ENCODE measurements at regions not wholly inside any gene's neighbourhood (a gene's known extent, or its start where the extent isn't known, plus 50 kb on each side); places are given as distances from the start of the nearest gene placed in this dataset.
"Not testable (repeated sequence)": the region's sequence is repeated elsewhere in the genome, so short reads cannot be mapped to it uniquely, and the experiment has no call there.

DNA sequence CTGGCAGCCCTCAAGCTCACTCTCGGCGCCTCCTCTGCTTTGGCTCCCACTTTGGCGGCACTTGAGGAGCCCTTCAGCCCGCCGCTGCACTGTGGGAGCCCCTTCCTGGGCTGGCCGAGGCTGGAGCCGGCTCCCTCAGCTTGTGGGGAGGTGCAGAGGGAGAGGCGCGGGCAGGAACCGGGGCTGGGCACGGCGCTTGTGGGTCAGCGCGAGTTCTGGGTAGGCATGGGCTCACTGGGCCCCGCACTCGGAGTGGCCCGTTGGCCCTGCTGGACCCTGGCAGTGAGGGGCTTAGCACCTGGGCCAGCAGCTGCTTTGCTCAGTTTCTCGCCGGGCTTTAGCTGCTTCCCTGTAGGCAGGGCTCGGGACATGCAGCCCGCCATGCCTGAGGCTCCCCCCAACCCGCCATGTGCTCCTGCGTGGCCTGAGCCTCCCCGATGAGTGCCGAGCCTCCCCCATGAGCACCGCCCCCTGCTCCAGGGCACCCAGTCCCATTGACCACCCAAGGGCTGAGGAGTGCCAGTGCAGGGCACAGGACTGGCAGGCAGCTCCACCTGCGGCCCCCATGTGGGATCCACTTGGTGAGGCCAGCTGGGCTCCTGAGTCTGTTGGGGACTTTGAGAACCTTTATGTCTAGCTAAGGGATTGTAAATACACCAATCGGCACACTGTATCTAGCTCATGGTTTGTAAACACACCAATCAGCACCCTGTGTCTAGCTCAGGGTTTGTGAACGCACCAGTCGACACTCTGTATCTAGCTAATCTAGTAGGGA, 101.5 kb upstream of the DRD5 start:
- POLR2A ChIA-PET, result no interaction called here
- Histone ChIP-seq H3K4me3 (ENCODE audit: control extremely low read depth in 1 of 5, extremely low read depth in 1 of 5, insufficient read depth in 1 of 5, low read depth in 2 of 5, low read length in 4 of 5) (no peak overlapping the region), H4K20me1 (ENCODE audit: control insufficient read depth, insufficient read depth, low read length, poor library complexity, severe bottlenecking) (no peaks in the 10 kb centered on the region), H3K4me1 (ENCODE audit: control insufficient read depth in 2 of 2, insufficient read depth in 2 of 2, low read length in 2 of 2) (no peaks in the 10 kb centered on the region), H3K36me3 (replicated peaks in 1 of 2; ENCODE audit: control extremely low read depth in 1 of 2, control insufficient read depth in 1 of 2, extremely low read depth in 1 of 2, insufficient read depth in 2 of 2, low read length in 1 of 2) (no peaks in the 10 kb centered on the region), H3K4me2 (replicated peaks; ENCODE audit: low read depth, low read length, poor library complexity, severe bottlenecking) (no peak overlapping the region), H3K9ac (ENCODE audit: low read length) (no peak overlapping the region), H3K27me3 (replicated peaks in 1 of 4; ENCODE audit: control extremely low read depth in 1 of 4, control insufficient read depth in 3 of 4, insufficient read depth in 4 of 4, low read length in 3 of 4) (no peaks in the 10 kb centered on the region), H3K9me3 (ENCODE audit: control extremely low read depth in 1 of 3, control insufficient read depth in 2 of 3, insufficient read depth in 1 of 3, low read length in 2 of 3) (peaks cover 0 to 4% (median 0%) of the 10 kb centered on the region in 3 donors), H3K79me2 (ENCODE audit: control insufficient read depth, insufficient read depth, low read length) (no peaks in the 10 kb centered on the region), H3K27ac (ENCODE audit: low read length in 2 of 2) (no peak overlapping the region), H2AFZ (ENCODE audit: insufficient read depth, low read depth, low read length, poor library complexity, severe bottlenecking) (no peak overlapping the region)
- 94% methylated on average over 26 of the region's 30 CpGs for WGBS (ENCODE audit: insufficient coverage)
- ATAC-seq (ENCODE audit: low read depth) (no peak), DNase-seq (no peak)
- Mint-ChIP-seq H3K27ac (no peak overlapping the region), H3K9me3 (ENCODE audit: insufficient read depth) (no peaks in the 10 kb centered on the region), H3K4me3 (no peak overlapping the region), H3K27me3 (peaks cover 4% of the 10 kb centered on the region), H3K4me1 (no peaks in the 10 kb centered on the region)
- TF ChIP-seq, protein P1, sequence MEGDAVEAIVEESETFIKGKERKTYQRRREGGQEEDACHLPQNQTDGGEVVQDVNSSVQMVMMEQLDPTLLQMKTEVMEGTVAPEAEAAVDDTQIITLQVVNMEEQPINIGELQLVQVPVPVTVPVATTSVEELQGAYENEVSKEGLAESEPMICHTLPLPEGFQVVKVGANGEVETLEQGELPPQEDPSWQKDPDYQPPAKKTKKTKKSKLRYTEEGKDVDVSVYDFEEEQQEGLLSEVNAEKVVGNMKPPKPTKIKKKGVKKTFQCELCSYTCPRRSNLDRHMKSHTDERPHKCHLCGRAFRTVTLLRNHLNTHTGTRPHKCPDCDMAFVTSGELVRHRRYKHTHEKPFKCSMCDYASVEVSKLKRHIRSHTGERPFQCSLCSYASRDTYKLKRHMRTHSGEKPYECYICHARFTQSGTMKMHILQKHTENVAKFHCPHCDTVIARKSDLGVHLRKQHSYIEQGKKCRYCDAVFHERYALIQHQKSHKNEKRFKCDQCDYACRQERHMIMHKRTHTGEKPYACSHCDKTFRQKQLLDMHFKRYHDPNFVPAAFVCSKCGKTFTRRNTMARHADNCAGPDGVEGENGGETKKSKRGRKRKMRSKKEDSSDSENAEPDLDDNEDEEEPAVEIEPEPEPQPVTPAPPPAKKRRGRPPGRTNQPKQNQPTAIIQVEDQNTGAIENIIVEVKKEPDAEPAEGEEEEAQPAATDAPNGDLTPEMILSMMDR (IDR thresholded peaks at IDR 0.05), result no peak
- no peak for TF ChIP-seq EZH2 (IDR thresholded peaks at IDR 0.05; ENCODE audit: borderline replicate concordance, insufficient read depth, low read depth, low read length, poor library complexity, severe bottlenecking)
- intact Hi-C loops (cut with micrococcal nuclease), result no loop called here
- CTCF ChIA-PET, result no interaction called here

DNA sequence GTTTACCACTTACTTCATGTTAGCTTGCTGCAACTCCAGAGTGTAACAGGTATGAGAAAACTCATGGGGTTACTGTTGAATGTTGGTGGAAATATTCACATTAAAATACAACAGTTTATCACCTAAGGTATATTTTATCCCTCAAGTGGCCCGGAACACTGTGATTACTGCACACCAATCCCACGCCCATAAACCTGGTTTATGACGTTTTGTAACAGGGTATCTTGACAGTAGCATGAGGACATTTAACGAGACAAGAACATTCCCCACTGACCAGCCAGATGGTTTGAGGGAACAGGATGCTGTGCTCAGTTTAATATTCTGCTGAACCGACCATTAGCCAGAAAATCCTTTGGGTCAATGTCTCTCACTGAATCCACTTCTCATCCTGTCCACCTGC, 98.3 kb upstream of the DRD5 start:
- POLR2A ChIA-PET; H3K27ac Mint-ChIP-seq; H3K9me3 Mint-ChIP-seq (ENCODE audit: insufficient read depth); H3K9ac ChIP-seq (ENCODE audit: low read length); H3K9me3 ChIP-seq (ENCODE audit: control extremely low read depth in 1 of 3, control insufficient read depth in 2 of 3, insufficient read depth in 1 of 3, low read length in 2 of 3); H4K20me1 ChIP-seq (ENCODE audit: control insufficient read depth, insufficient read depth, low read length, poor library complexity, severe bottlenecking); H3K27me3 ChIP-seq (replicated peaks in 1 of 4; ENCODE audit: control extremely low read depth in 1 of 4, control insufficient read depth in 3 of 4, insufficient read depth in 4 of 4, low read length in 3 of 4); H3K4me1 Mint-ChIP-seq; H3K4me3 ChIP-seq (ENCODE audit: control extremely low read depth in 1 of 5, extremely low read depth in 1 of 5, insufficient read depth in 1 of 5, low read depth in 2 of 5, low read length in 4 of 5); H3K4me2 ChIP-seq (replicated peaks; ENCODE audit: low read depth, low read length, poor library complexity, severe bottlenecking); intact Hi-C loops (cut with micrococcal nuclease); CTCF ChIA-PET; H3K79me2 ChIP-seq (ENCODE audit: control insufficient read depth, insufficient read depth, low read length); H3K4me1 ChIP-seq (ENCODE audit: control insufficient read depth in 2 of 2, insufficient read depth in 2 of 2, low read length in 2 of 2); DNase-seq; H3K4me3 Mint-ChIP-seq; ATAC-seq (ENCODE audit: low read depth); H2AFZ ChIP-seq (ENCODE audit: insufficient read depth, low read depth, low read length, poor library complexity, severe bottlenecking); H3K36me3 ChIP-seq (replicated peaks in 1 of 2; ENCODE audit: control extremely low read depth in 1 of 2, control insufficient read depth in 1 of 2, extremely low read depth in 1 of 2, insufficient read depth in 2 of 2, low read length in 1 of 2); H3K27me3 Mint-ChIP-seq; H3K27ac ChIP-seq (ENCODE audit: low read length in 2 of 2): not testable (repeated sequence)
- 87% methylated on average over 4 of the region's 5 CpGs for WGBS (ENCODE audit: insufficient coverage)

DNA sequence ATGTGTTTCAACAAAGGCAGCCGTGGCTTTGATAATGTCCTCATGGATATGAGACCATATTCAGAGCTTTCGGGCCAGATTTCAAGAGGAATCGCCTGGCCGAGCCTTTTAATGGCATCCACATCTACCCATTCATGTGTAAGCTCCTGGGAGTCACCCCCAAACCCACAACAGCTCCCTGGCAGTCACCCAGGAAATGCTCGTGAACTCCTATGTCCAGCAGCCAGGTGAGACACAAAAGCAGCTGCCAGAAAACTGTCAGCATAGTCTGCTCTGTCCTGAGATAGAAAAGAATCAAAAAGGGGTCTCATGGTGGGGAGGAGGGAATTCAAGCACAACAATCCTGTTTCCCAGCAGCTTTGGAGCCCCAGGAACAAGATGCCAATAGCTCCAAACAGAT, 96.4 kb upstream of the DRD5 start:
- H3K9me3 ChIP-seq (ENCODE audit: control extremely low read depth in 1 of 3, control insufficient read depth in 2 of 3, insufficient read depth in 1 of 3, low read length in 2 of 3); H4K20me1 ChIP-seq (ENCODE audit: control insufficient read depth, insufficient read depth, low read length, poor library complexity, severe bottlenecking); H3K4me1 Mint-ChIP-seq; POLR2A ChIA-PET; H3K9ac ChIP-seq (ENCODE audit: low read length); H3K79me2 ChIP-seq (ENCODE audit: control insufficient read depth, insufficient read depth, low read length); ATAC-seq (ENCODE audit: low read depth); H3K4me3 ChIP-seq (ENCODE audit: control extremely low read depth in 1 of 5, extremely low read depth in 1 of 5, insufficient read depth in 1 of 5, low read depth in 2 of 5, low read length in 4 of 5); H3K27ac Mint-ChIP-seq; H3K9me3 Mint-ChIP-seq (ENCODE audit: insufficient read depth); H2AFZ ChIP-seq (ENCODE audit: insufficient read depth, low read depth, low read length, poor library complexity, severe bottlenecking); DNase-seq; H3K4me1 ChIP-seq (ENCODE audit: control insufficient read depth in 2 of 2, insufficient read depth in 2 of 2, low read length in 2 of 2); intact Hi-C loops (cut with micrococcal nuclease); CTCF ChIA-PET; H3K4me2 ChIP-seq (replicated peaks; ENCODE audit: low read depth, low read length, poor library complexity, severe bottlenecking); H3K27me3 ChIP-seq (replicated peaks in 1 of 4; ENCODE audit: control extremely low read depth in 1 of 4, control insufficient read depth in 3 of 4, insufficient read depth in 4 of 4, low read length in 3 of 4); H3K36me3 ChIP-seq (replicated peaks in 1 of 2; ENCODE audit: control extremely low read depth in 1 of 2, control insufficient read depth in 1 of 2, extremely low read depth in 1 of 2, insufficient read depth in 2 of 2, low read length in 1 of 2); H3K4me3 Mint-ChIP-seq; H3K27me3 Mint-ChIP-seq; H3K27ac ChIP-seq (ENCODE audit: low read length in 2 of 2): not testable (repeated sequence)
- 70% methylated on average over 4 of the region's 5 CpGs for WGBS (ENCODE audit: insufficient coverage)
